Endothelial cell of umbilical vein (primary cell): ENCODE measurements at regions not wholly inside any gene's neighbourhood (a gene's known extent, or its start where the extent isn't known, plus 50 kb on each side); places are given as distances from the start of the nearest gene placed in this dataset.

ENCODE experiments used
- BruUV-seq: library from RNA; stranded (reverse); fragments of 400-500 nt; replicated peaks from 2 replicates; lab custom pipeline; 2021; lab: Mats Ljungman, UMichigan
- CTCF ChIA-PET: fragments of 300-600, 350-600 bp; sonication (Branson Sonifier 250); formaldehyde crosslinking; loops from one replicate; lab custom pipeline; 2021; ENCODE audit warnings: antibody characterized with exemption, inconsistent platforms; lab: Charles Lee
- POLR2A ChIA-PET: fragments of 300-600, 350-600 bp; sonication (Branson Sonifier 250); formaldehyde crosslinking; loops from one replicate; lab custom pipeline; 2021; ENCODE audit warnings: antibody characterized with exemption, inconsistent platforms; lab: Charles Lee
- DNase-seq: peaks from one replicate; pipeline ENCODE4 v3.0.0-alpha.2; 2011; ENCODE audit warnings: low read depth, low spot score
- FAIRE-seq: peaks from 2 replicates; lab custom pipeline; 2011; peaks lifted over from hg19 to GRCh38; lab: Jason Lieb, UNC
- H2AFZ ChIP-seq: 2 replicates; pipeline ENCODE4 v1.6.0; 2012; ENCODE audit warnings: low read depth, low read length, control low read depth, inconsistent platforms
- H3K27ac ChIP-seq: 2 replicates; pipeline ENCODE4 v1.5.1; 2011; ENCODE audit warnings: low read depth, mild to moderate bottlenecking, control low read depth, low read length, moderate library complexity; ENCODE audit not compliant: insufficient read depth
- H3K27me3 ChIP-seq, 2 experiments: 2 replicates each; pipeline versions ENCODE4 v1.6.0 to v1.6.1; 2011; ENCODE audit warnings: low read length in 2 of 2, mixed read lengths in 1 of 2; ENCODE audit not compliant: control insufficient read depth in 2 of 2, insufficient read depth in 2 of 2
- H3K36me3 ChIP-seq, 2 experiments: 2 replicates in 1 of 2; 3 replicates in 1 of 2; pipeline ENCODE4 v1.5.1; 2011; ENCODE audit warnings: low read length in 2 of 2, mild to moderate bottlenecking in 1 of 2, moderate library complexity in 1 of 2; ENCODE audit not compliant: control insufficient read depth in 2 of 2, insufficient read depth in 2 of 2; ENCODE audit errors: extremely low read depth in 1 of 2
- H3K4me1 ChIP-seq: 3 replicates; pipeline ENCODE4 v1.5.1; 2011; ENCODE audit warnings: mild to moderate bottlenecking, low read length; ENCODE audit not compliant: control insufficient read depth, insufficient read depth; ENCODE audit errors: extremely low read depth
- H3K4me2 ChIP-seq: 2 replicates; pipeline ENCODE4 v1.6.1; 2011; ENCODE audit warnings: low read length, control low read depth, mixed read lengths; ENCODE audit not compliant: insufficient read depth
- H3K4me3 ChIP-seq, 3 experiments: fragments of 200-600 bp in 1 of 3; sonication (generic), shearing (Covaris generic) in 1 of 3; replicated peaks in 1 of 3; 2 replicates each; pipeline ENCODE4 v1.5.1; 2011 to 2016; ENCODE audit warnings: control low read depth in 3 of 3, low read length in 3 of 3, mild to moderate bottlenecking in 2 of 3, inconsistent platforms in 1 of 3, low read depth in 1 of 3, moderate library complexity in 1 of 3; ENCODE audit not compliant: insufficient read depth in 1 of 3
- H3K79me2 ChIP-seq: 2 replicates; pipeline ENCODE4 v1.6.0; 2012; ENCODE audit warnings: low read length, inconsistent platforms; ENCODE audit not compliant: control insufficient read depth, insufficient read depth
- H3K9ac ChIP-seq: replicated peaks from 2 replicates; pipeline ENCODE3; 2011; ENCODE audit warnings: low read length, control low read depth; ENCODE audit not compliant: insufficient read depth; ENCODE audit errors: extremely low read depth
- H3K9me1 ChIP-seq: replicated peaks from 3 replicates; pipeline ENCODE4 v1.6.0; 2011; ENCODE audit warnings: mild to moderate bottlenecking, low read length; ENCODE audit not compliant: control insufficient read depth, insufficient read depth; ENCODE audit errors: extremely low read depth
- H3K9me3 ChIP-seq: replicated peaks from 2 replicates; pipeline ENCODE4 v1.5.1; 2012; ENCODE audit warnings: low read length, inconsistent platforms; ENCODE audit not compliant: control insufficient read depth, insufficient read depth
- H4K20me1 ChIP-seq: replicated peaks from 2 replicates; pipeline ENCODE3; 2011; ENCODE audit warnings: mild to moderate bottlenecking, low read length; ENCODE audit not compliant: control insufficient read depth, insufficient read depth; ENCODE audit errors: extremely low read depth
- EZH2 ChIP-seq: IDR thresholded peaks from 2 replicates; pipeline ENCODE4 v1.6.1; 2012; ENCODE audit warnings: borderline replicate concordance, low read depth, mild to moderate bottlenecking, moderate library complexity, low read length, inconsistent platforms; ENCODE audit not compliant: severe bottlenecking
- FOS ChIP-seq: IDR thresholded peaks from 2 replicates; pipeline ENCODE4 v1.6.1; 2011; ENCODE audit warnings: mild to moderate bottlenecking, low read length, moderate library complexity, borderline replicate concordance; ENCODE audit not compliant: insufficient read depth
- JUN ChIP-seq: IDR thresholded peaks from 2 replicates; pipeline ENCODE4 v1.6.1; 2011; ENCODE audit warnings: borderline replicate concordance, low read depth; ENCODE audit not compliant: insufficient read length, insufficient read depth
- MAX ChIP-seq: IDR thresholded peaks from 2 replicates; pipeline ENCODE4 v1.6.1; 2011; ENCODE audit not compliant: insufficient read depth, insufficient read length
- MYC ChIP-seq: IDR thresholded peaks from one replicate; pipeline ENCODE4 v1.6.1; 2011; ENCODE audit warnings: mild to moderate bottlenecking, low read depth, low read length
- POLR2A ChIP-seq: IDR thresholded peaks from 2 replicates; pipeline ENCODE4 v1.6.1; 2012; ENCODE audit warnings: low read depth, mild to moderate bottlenecking, control low read depth, low read length
- POLR2AphosphoS5 ChIP-seq: IDR thresholded peaks from 2 replicates; pipeline ENCODE4 v1.6.1; 2012; ENCODE audit warnings: low read depth, mild to moderate bottlenecking, control low read depth, low read length, moderate library complexity; ENCODE audit not compliant: insufficient read depth
- dilution Hi-C: fragments of 300-500 bp; cut with MboI; formaldehyde crosslinking; loops from one replicate; pipeline ENCODE4 v1.15.0; 2019; ENCODE audit warnings: low sequenced_read_pairs; ENCODE audit not compliant: extremely low pct_ligation_motif_present
- intact Hi-C: fragments of 100-400 bp; cut with micrococcal nuclease; formaldehyde crosslinking; loops from one replicate; pipeline ENCODE4 v1.10.0; 2022
- TF ChIP-seq, protein P1 (sequence below), 2 donors: IDR thresholded peaks; 1 replicate in 1 of 2; 2 replicates in 1 of 2; pipeline ENCODE4 v1.5.1; 2011; ENCODE audit warnings: low read length in 2 of 2, mild to moderate bottlenecking in 2 of 2, moderate library complexity in 2 of 2, control low read depth in 1 of 2, inconsistent platforms in 1 of 2, low read depth in 1 of 2; ENCODE audit not compliant: insufficient read depth in 1 of 2; ENCODE audit errors: extremely low read depth in 1 of 2

DNA sequence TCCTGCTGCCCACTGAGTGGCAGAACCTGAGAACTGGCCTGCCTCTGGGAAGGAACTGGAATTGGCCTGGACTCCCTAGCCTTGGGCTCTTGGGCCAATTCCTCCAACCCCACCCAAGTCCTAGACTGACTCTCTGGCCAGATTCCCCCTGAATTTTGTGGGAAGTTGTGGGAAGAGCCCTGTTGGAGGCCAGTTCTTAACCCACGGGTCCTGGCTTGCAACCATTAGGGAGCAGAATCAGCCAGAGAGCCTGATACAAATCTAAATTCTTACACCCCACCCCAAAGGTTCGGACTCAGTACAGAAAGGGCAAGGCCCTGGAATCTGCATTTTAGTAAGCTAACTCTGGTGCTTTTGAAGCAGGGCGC, 125.3 kb upstream of the SLC25A48 start:
- H3K27ac ChIP-seq = no peak overlapping the region
- CTCF ChIA-PET = no interaction called here
- no peaks in the 10 kb centered on the region for H3K9me1 ChIP-seq
- H3K4me1 ChIP-seq = no peaks in the 10 kb centered on the region
- no peaks in the 10 kb centered on the region for H3K79me2 ChIP-seq
- no peak overlapping the region for H3K4me3 ChIP-seq
- no peaks in the 10 kb centered on the region for H3K9me3 ChIP-seq
- no peak overlapping the region for H3K4me2 ChIP-seq
- no peak for DNase-seq
- POLR2A ChIA-PET = no interaction called here
- intact Hi-C loops = no loop called here
- no peak overlapping the region for H2AFZ ChIP-seq
- TF ChIP-seq FOS = no peak
- TF ChIP-seq JUN = no peak
- no peak for TF ChIP-seq POLR2AphosphoS5
- TF ChIP-seq MAX = no peak
- TF ChIP-seq EZH2 = no peak
- TF ChIP-seq MYC = no peak
- TF ChIP-seq, protein P1, sequence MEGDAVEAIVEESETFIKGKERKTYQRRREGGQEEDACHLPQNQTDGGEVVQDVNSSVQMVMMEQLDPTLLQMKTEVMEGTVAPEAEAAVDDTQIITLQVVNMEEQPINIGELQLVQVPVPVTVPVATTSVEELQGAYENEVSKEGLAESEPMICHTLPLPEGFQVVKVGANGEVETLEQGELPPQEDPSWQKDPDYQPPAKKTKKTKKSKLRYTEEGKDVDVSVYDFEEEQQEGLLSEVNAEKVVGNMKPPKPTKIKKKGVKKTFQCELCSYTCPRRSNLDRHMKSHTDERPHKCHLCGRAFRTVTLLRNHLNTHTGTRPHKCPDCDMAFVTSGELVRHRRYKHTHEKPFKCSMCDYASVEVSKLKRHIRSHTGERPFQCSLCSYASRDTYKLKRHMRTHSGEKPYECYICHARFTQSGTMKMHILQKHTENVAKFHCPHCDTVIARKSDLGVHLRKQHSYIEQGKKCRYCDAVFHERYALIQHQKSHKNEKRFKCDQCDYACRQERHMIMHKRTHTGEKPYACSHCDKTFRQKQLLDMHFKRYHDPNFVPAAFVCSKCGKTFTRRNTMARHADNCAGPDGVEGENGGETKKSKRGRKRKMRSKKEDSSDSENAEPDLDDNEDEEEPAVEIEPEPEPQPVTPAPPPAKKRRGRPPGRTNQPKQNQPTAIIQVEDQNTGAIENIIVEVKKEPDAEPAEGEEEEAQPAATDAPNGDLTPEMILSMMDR (IDR thresholded peaks at IDR 0.05; ENCODE audit: extremely low read depth in 1 of 2, insufficient read depth in 1 of 2, low read depth in 1 of 2, low read length in 2 of 2) = no peak
- TF ChIP-seq POLR2A = no peak
- H3K36me3 ChIP-seq = no peaks in the 10 kb centered on the region
- H3K27me3 ChIP-seq = no peaks in the 10 kb centered on the region
- no peak for FAIRE-seq
- no TSS peak for BruUV-seq
- dilution Hi-C loops = no loop called here
- no peak overlapping the region for H3K9ac ChIP-seq
- no peaks in the 10 kb centered on the region for H4K20me1 ChIP-seq
